ENCODE measurements at regions not wholly inside any gene's neighbourhood (a gene's known extent, or its start where the extent isn't known, plus 50 kb on each side); places are given as distances from the start of the nearest gene placed in this dataset.

DNA sequence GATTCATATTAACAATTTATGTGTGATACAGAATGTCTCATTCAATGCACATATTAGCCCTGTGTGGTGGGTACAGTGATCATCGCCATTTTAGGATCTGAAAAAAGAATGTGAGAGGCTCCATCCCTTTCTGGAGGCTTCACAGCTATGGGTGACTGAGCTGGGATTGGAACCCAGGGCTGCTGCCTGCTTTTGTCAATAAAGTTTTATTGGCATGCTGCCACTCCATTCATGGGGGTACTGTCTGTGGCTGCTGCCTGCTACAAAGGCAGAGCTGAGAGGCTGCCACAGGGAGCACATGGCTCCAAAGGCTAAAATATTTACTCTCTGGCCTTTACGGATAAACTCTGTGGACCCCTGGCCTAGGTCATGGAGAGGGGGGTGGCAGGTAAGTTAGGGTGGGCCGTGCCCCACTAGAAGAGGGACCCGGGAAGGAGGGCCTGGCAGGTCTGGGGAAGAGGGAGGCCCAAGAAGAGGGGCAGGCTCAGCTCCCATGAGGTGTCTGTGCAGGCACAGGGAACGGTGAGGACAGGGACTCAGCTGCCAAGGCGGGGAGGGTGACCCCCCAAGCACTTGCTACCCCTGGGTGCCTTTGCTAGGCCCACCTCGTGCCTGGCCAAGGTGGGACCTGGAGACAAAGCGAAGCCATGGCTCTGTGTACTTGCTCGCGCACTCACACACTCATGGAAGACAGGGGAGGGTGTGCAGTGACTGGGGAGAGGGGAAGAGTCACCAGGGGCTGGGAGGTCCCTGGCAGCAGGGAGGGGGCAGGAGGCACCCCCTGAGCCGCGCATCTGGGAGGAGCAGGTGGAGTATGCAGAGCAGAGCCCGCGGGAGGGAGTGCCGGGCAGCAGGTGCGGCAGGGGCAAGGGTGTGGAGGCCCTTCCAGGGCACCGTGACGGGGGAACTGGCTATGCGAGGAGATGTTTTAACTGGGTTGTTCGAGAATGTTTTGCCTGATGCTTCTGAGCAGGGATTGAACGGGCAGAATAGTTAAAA is 335.3 kb downstream of the CTTN start:
- DNase-seq, result no peak

DNA sequence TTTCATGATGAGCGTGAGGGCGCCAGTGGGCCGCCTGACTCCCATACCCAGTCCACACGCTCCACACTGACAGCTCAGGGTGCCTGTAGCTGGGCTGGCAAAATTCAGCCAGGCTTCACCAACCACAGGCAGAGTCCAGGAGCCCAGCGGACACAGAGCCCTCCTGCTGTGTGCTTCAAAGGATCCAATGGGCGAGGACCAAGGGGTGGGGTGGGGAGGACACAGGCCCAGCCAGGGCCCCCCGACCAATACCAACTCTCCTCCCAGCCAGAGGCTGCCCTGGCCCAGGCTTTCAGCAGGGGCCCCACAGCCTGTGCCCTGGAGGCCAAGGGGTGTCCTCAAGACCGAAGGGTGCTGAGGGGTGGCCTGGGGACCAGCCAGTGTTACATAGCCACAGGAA is 336.1 kb downstream of the CTTN start:
- no peak for DNase-seq

DNA sequence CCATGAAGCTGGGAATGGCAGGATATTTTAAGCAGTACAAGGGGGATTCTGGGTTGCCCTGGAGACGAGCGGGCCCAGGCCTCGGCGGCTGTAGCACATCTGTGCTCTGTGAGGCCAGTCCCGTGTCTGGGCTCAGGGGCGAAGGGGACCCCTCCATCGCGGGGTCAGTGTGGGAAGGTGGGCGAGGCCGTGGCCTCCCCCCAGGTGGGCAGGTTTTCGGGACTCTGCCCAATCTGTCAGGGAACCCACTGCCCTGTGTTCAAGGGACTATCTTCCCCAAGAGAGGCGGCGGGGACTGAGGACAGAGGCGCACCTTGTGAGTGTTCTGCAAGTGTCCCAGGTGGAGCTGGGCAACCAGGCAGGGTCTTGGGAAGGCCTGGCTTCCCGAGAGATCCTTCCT is 336.6 kb downstream of the CTTN start:
- DNase-seq, result no peak

DNA sequence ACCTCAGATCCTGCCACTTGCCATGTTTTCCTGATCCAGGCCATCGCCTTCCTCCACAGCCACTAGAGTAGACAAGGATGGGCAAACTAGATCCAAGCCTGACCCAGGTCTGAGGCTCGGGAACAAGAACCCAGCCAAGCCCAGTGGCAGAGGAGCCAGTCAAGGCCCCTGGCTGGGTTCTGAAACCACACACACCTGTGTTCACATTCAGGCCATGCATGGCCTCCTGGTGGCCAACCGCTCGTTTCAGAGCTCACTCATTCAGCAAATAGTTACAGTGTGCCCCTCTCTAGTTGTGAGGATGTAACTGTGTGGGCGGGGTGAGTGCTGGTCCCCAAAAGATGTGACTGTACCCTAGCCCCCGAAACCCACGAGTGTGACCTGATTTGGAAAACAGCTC is 337.6 kb downstream of the CTTN start:
- DNase-seq, result no peak

DNA sequence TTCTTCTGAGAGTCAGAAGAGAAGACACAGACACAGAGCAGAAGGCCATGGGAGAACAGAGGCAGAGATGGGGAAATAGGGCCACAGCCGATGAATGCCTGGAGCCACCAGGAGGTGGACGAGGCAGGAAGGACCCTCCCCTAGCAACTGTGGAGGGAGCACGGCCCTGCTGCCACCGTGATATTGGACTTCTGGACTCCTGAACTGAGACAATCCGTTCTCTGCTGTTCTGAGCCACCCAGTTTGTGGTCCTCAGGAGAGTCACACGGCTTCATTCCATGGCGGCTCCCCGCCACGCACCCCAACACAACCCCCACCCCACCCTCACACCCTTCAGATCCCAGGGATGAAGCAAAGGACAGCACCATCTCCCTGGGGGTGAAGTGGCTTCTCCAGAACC is 338.1 kb downstream of the CTTN start:
- no peak for DNase-seq

DNA sequence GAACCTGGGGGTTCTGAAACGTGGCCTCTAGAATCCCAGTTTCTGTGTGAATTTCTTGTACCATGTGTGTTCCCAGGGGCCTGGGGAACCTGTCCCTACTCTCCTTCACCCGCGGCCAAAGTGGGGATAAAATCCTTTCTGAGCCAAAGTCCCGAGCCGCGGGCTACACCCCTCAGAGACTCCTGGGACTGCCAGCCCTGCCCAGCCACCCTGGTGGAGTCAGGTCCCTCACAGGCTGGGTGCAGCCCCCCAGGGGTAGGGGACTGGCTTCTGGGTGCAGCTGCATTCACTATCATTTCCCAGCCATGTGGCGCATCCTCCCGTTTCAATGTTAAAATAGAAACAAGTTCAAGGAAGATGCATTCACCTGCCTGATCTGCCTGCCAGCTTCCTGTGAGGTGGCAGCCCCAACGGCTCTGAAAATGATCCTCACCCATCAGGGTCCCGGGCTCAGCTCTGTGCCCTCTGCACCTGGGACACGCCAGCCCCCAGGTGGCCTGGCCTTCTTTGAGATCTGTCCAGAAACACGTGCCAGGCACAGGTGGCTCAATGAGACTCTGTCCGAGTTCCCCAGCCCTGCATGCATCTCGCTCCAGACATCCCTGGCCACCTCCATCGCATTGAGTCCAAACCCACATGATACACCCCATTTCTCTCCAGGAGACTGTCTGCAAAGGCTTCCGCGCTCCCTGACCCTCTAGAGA is 338.8 kb downstream of the CTTN start:
- DNase-seq, result no peak

DNA sequence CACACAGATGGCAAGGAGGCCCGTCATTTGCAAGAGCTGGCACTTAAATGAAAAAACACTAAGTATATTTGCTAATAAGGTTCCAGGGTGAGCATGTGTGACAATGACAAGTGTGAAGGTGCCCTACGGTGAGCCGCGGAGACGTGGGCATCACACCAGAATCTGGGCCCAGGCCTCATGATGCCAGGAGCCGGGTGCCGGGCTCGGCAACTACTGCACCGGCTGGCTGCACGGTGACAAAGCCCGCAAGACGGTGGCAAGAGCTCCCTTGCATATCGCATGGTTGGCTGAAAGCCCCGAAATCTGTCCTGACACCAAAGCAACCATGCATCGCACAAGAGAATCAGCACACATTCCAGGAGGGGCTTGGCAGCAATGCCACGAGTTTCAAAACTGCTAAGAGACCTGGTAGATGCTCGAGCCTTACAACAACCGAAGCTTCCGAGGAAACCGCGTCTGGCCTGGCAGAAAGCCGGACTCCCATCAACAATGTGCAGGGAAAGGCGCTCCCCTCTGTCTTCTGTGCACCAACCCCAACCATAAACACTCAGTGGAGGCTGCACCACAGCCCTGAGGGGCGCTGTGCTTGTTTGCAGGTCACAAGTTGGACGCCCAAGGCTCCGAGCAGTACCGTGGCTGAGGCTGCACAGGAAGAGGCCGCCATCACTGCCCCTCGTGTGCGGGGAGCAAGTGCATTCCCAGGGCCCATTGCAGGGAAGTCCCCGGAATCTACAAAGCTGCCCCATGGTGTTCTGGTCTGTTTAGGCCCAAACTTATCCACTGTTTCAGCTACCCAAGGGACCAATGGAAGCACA is 339.7 kb downstream of the CTTN start:
- DNase-seq, result no peak

DNA sequence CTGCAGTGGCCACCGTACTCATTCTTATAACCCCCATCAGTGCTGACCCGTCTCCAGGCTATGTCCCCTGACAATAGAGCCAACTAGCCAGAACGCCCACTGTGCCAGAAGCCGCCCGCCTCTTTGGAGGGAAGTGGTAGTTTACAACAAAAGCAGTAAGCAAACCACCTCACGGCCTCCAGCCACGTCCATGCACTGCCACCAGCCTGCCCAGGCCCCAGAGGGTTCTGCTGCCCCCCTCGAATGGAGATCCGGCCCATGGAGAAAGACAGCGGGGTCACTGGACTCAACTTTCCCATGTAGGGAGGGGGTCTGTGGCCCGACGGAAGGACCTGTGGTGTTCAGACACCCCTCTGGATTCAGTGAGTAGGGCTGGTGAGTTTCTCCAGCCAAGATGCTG is 340.3 kb downstream of the CTTN start:
- DNase-seq, result no peak

DNA sequence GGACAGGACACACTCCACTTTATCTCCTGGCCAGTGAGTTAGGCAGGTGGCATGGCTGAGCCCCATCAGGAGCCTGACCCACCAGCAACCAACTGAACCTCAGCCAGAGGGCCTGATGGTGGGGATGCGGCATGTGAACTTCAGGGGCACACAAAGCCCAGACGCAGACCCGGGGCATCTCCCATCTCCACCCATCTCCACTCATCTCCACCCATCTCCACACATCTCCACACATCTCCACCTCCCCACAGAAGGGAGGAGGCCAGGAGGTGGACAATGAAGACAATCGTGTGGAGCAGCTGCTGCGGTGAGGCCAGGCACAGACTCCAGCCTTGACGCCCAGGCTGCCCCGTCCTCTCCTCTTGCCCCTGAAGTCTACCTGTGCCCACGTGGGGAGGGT is 340.8 kb downstream of the CTTN start:
- no peak for DNase-seq

DNA sequence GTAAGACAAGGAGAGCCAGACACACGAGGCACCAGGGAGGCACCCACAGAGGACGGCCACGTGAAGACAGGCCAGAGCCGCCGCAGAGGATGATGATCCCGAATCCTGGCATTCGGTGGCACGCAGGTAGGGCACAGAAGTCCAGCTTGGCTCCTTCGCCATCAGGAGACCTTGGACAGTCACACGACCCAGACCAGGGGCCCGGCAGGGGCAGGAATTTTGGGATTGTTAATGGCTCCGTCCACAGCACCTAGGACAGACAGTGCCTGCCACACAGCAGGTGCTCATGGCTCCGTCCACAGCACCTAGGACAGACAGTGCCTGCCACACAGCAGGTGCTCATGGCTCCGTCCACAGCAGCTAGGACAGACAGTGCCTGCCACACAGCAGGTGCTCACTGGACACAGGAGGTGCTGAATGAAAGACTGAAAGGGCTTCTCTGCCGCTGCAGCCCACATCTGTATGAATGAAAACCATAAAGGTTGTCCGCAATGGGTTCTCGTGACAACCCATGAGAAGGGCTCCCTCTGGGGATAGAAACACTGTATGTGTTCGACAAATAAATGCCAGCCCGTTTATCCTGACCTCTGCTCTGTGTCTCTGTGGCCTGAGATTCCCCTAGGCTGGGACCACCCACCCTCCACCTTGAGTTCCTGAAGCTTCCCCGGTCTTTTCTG is 341.6 kb downstream of the CTTN start:
- DNase-seq, result no peak

DNA sequence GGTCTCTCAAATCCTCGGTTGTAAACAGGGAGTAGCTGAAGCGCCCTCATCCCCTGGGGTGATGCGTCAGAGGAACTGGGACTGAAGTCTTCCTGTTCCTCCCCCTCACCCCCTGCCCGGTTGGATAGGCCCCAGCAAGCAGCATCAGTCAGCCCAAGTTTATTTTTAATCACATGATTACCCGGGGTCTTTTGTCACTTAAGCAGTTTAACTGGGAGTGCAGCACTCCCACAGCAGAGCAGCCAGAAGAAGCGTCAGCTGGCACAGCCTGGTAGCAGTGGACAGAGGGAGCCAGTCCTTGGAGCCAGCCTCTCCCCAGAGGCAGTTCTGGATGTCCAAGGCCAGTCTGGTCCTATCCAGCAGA is 342.1 kb downstream of the CTTN start:
- no peak for DNase-seq

DNA sequence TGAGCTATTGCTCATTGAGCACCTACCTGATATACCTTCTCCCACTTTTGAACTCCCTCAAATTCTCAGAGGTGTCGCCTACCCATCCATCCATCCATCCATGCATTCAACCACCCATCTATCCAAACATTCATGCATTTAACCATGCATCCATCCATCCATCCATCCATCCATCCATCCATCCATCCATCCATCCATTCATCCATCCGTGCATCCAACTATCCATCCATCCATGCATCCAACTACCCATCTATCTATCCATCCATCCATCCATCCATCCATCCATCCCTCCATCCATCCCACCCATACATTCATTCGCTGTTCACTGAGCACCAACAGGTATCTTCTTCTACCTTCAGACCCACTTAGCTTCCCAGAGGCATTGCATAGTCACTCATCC is 342.8 kb downstream of the CTTN start:
- no peak for DNase-seq

DNA sequence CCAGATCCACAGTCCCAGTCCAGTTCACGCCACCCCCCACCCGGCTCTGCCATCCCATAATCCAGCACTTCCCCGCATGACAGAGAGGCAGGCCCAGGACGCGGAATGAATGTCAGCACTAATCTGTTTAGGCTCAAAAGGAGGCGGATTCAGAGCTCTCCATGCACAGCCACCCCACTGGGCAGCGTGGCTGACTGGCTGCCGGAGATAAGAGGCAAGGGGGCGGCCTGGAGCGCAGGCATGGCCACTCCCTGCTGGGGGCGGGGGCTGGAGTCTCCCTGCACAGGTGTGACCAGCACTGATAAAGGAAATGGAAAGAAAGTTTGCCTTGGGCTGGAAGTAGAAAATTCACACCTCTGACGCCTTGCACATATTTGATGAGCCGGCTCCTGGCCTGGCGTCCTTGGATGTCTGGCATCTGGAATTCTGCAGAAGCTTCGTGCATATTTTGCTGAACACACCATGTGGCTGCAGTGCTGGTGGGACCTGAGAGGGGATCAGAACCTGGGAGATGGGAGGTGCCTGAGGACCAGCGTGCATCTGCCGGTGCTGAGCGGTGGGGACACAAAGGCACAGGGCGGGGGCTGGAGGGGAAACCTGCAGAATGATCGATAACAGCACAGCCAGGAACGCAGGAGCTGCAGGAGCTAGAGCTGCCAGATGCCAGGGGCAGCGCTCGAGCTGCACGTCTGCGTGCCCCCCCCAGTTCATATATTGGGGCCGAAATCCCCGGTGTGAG is 344.4 kb downstream of the CTTN start:
- DNase-seq, result no peak

DNA sequence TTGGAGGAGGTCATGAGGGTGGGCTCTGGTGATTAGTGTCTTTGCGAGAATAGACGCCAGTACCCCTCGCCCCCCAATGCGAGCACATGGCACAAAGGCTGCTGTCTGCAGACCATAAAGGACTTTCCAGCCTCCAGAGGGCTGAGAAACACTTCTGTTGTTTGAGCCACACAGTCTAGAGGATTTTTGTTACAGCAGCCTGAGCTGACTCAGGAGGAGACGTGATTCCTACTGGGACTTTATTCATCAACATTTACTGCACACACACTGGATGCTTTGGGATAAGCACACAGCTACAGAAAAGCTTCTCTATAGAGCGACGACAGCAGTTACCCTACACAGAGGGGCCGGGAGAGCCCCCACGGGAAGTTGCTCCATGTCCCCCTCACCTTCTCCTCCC is 345.0 kb downstream of the CTTN start:
- no peak for DNase-seq

DNA sequence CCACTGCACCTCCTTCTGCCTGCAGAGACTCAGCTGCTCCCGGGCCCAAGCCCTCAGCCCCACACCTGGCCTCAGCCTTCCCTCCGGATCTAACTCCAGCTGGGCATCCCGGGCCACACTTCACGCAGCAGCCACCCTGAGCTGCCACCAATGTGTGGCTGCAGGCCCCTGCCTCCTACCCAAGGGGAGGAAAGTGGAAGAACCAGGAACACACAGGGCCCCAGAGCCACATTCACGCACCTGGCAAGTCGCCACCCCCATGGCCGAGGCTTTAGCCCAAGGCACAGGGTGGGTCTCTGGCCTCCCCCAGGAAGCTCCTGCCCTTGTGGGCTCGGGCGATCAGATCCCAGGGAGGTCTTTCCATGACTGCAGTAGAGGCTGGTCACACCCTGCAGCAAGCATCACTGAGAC is 345.6 kb downstream of the CTTN start:
- DNase-seq, result no peak

DNA sequence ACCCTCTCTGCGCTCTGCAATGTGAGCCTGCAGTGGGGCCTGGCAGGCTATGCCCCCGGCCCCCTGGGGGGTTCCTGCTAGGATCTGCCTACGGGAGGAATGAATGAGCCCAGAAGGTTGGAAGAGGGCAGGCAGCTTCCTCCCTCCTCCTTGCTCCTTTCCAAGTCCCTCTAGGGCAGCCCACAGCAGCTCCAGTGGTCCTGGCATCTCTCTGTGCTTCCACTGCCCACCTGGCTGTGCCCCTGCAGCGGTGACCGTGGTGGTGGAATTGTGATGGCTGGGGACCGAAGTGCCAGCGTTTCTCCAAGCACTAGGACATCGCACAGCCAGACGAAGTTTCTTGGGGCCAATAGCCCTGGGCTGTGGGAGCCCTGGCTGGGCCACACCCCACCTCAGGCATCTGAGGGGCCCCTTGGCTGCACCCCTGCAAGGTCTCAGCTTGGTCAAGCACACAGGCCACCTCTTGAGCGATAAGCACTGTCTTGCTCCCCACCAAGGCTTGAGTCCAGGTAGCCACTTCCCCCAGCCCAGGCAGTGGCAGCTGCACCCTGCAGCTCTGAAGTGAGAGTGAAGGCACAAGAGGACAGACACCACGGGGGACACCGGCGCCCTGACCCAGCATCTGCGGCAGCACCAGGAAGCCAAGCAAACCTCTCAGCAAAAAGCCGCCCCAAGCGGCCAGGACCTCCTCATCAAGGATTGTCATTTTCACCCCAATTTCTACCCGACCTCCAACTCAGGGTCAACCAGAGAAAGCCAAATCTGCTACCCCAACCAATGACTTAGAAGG is 346.3 kb downstream of the CTTN start:
- DNase-seq, result no peak

DNA sequence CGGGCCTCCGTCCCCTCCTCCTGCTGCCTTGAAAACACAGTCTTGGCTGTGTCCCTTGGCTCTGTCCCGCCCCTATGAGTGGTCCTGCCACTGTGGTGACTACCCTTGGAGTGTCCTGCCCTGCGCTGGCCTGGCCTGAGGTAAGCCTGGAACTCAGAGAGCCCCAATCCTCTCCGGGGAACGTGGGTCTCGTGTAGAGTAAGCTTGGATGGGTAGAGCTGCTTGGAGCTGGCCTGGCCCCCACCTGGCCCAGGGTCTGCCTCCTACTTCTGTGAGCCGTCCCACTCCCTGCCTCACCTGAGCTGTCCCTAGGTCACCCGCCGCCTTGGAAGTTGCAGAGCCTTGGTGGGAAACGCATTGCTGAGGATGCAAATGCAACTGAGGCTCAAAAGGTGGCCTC is 347.1 kb downstream of the CTTN start:
- no peak for DNase-seq

DNA sequence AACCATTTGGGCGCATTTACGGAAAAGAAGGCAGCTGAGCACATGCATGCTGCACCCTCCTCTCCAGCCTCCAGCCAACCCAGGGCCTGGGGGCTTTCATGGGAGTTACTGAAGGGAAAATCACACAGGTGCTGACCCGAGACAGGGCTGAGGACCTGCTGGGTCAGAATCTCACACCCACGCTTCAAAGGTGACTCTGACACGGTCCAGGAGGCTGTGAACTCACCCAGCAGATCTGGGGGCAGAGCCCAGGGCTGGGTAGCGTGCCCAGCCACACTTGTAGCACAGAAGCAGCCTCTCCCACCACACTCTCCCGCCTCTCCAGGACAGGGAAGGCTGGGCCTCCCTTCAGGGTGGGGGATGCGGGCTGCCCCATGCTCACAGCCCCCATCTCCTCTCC is 347.6 kb downstream of the CTTN start:
- no peak for DNase-seq

DNA sequence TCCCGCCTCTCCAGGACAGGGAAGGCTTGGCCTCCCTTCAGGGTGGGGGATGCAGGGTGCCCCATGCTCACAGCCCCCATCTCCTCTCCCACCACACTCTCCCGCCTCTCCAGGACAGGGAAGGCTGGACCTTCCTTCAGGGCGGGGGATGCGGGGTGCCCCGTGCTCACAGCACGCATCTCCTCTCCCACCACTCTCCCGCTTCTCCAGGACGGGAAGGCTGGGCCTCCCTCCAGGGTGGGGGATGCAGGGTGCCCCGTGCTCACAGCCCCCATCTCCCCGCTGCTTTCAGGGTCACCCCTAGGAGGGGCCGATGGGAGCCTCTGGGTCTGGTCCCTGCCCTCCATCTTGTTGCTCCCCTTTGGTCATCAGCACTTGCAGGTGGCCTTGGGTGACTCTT is 348.0 kb downstream of the CTTN start:
- no peak for DNase-seq

DNA sequence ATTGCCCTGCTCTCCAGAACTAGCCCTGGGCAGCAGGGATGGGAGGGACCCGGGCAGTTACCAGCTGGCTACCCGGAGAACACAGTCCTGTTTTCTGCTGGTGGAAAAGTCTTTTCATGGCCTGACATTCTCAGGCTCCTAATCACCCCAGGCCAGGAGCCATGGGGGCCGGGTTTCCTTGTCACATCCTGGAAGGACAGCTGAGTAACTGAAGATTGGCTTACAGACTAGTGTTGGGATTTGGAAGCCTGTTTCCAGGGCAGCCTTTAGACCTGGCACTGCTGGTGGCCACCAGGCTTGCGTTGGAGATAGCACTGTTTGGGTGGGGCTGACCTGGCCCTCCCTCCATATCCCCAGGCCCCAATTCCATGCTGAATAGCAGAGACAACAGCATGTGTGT is 349.0 kb downstream of the CTTN start:
- no peak for DNase-seq

DNA sequence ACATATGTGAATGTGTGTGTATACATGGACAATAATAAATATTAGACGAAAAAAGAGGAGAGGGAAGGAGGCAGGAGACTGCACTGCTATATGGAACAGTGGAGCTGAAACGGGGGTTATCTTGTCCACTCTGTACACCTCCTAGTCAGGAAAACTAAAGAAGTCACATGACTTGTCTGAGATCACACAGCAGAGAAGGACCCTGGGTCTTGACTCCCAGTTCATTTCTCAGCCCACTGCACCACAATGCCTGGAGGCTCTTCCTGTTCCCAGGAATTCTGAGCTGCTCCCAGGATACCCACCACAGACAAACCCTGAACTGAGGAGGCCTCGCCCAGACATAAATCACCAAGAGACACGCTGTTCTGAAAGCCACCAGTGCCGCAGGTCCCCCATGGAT is 349.6 kb downstream of the CTTN start:
- no peak for DNase-seq

Measured in stimulated activated CD4-positive, alpha-beta T cell treated with anti-CD3 and anti-CD28 coated beads, Interleukin-15, amount 100 ng/mL, for 24 hours (primary cell).